OCI-M1 (cell line): ENCODE measurements at regions not wholly inside any gene's neighbourhood (a gene's known extent, or its start where the extent isn't known, plus 50 kb on each side); places are given as distances from the start of the nearest gene placed in this dataset.
A peak's percentile ranks its signal among the peaks of the same experiment; 100 is the strongest.
"Not testable (repeated sequence)": the region's sequence is repeated elsewhere in the genome, so short reads cannot be mapped to it uniquely, and the experiment has no call there.

Experiments
- DNase-seq: peaks from one replicate; lab custom pipeline; 2025; lab: John Stamatoyannopoulos, UW

GRCh38 chr2:109719871-109720270, 74.2 kb upstream of the RGPD5 start:
- DNase-seq: no peak

GRCh38 chr2:109720380-109721106, 73.6 kb upstream of the RGPD5 start:
- no peak for DNase-seq

GRCh38 chr2:109721135-109721534, 73.0 kb upstream of the RGPD5 start:
- DNase-seq: no peak

- DNase-seq: no peak
These were observed 72.5 kb upstream of the RGPD5 start for GRCh38 chr2:109721626-109722025.

- DNase-seq: no peak
These were observed 72.1 kb upstream of the RGPD5 start for GRCh38 chr2:109722026-109722425.

GRCh38 chr2:109722640-109723039, 71.5 kb upstream of the RGPD5 start:
- DNase-seq: not testable (repeated sequence)

- not testable (repeated sequence) for DNase-seq
These were observed 71.0 kb upstream of the RGPD5 start for GRCh38 chr2:109723153-109723552.

- DNase-seq: no peak
These were observed 69.3 kb upstream of the RGPD5 start for GRCh38 chr2:109724533-109725460.

GRCh38 chr2:109726379-109727270, 67.5 kb upstream of the RGPD5 start:
- no peak for DNase-seq

GRCh38 chr2:109727929-109728447, 66.1 kb upstream of the RGPD5 start:
- no peak for DNase-seq

- not testable (repeated sequence) for DNase-seq
These were observed 60.4 kb upstream of the RGPD5 start for GRCh38 chr2:109733746-109734145.

- peak; percentile 26 for DNase-seq
These were observed 57.8 kb upstream of the RGPD5 start for GRCh38 chr2:109736177-109736827.
